ENCODE measurements at regions not wholly inside any gene's neighbourhood (a gene's known extent, or its start where the extent isn't known, plus 50 kb on each side); places are given as distances from the start of the nearest gene placed in this dataset.

DNA sequence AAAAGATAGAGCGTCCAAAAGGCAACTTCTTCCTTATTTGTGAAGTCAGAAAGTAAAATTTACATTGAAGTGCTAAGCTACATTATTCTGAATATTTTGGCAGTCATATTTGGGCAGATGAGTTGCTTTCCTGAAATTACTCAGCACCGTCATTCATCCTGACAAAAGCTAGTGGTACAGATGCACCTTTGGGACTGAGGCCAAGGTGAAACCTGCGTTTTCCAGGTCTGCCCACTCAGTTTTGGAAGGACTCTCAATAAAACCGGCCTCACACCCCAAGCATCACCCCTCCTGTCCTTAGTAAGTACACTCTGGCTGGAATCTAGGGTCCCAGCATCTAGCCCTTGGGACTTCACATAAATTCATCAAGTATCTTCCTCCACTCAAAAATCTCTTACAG is 187.5 kb downstream of the TM9SF2 start:
- Mint-ChIP-seq H3K36me3 (ENCODE audit: insufficient read depth) (no peaks in the 10 kb centered on the region), H3K27ac (no peak overlapping the region), H3K9me3 (ENCODE audit: low read depth) (no peaks in the 10 kb centered on the region), H3K4me3 (ENCODE audit: low read depth) (no peak overlapping the region), H3K27me3 (peaks cover 80% of the 10 kb centered on the region), H3K4me1 (ENCODE audit: low read depth) (peaks cover 3% of the 10 kb centered on the region)
- no peak for DNase-seq (ENCODE audit: low spot score, unreplicated experiment)
- TF ChIP-seq, protein P1, sequence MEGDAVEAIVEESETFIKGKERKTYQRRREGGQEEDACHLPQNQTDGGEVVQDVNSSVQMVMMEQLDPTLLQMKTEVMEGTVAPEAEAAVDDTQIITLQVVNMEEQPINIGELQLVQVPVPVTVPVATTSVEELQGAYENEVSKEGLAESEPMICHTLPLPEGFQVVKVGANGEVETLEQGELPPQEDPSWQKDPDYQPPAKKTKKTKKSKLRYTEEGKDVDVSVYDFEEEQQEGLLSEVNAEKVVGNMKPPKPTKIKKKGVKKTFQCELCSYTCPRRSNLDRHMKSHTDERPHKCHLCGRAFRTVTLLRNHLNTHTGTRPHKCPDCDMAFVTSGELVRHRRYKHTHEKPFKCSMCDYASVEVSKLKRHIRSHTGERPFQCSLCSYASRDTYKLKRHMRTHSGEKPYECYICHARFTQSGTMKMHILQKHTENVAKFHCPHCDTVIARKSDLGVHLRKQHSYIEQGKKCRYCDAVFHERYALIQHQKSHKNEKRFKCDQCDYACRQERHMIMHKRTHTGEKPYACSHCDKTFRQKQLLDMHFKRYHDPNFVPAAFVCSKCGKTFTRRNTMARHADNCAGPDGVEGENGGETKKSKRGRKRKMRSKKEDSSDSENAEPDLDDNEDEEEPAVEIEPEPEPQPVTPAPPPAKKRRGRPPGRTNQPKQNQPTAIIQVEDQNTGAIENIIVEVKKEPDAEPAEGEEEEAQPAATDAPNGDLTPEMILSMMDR (IDR thresholded peaks at IDR 0.05; ENCODE audit: unreplicated experiment): no peak

DNA sequence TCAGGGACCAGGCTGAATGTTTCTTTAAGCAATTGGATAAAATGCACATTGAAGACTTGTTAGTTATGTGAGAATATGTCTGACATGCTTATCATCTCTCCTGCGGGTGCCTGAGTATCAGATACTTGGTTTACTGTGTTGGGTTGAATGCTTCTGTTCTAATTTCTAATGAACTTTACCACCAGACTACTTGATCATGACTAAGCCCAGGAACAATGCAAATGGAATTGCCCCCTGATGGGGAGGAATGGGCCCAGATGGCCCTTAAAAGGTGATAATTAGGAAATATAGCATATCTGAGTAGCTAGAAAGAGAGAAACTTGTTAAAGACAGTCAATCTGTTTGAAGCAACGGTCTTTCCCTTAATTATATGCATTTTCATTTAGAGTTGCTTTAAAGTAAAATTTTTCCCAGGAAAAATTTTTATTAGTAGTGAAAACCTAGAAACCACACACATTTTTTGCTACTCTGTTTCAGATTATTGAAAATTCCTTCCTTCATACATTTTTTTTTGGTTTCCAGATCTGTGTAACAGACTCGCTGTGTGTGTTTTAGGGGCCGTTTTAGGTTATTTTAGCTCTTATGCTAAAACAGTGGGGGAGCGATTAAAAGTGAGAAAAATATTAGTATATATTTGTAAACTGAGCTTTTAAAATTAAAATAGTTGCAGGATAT is 186.6 kb downstream of the TM9SF2 start:
- H3K9me3 Mint-ChIP-seq (ENCODE audit: low read depth): no peaks in the 10 kb centered on the region
- no peak for DNase-seq (ENCODE audit: low spot score, unreplicated experiment)
- H3K27me3 Mint-ChIP-seq: peaks cover 71% of the 10 kb centered on the region
- no peak overlapping the region for H3K4me3 Mint-ChIP-seq (ENCODE audit: low read depth)
- H3K27ac Mint-ChIP-seq: no peak overlapping the region
- peaks cover 3% of the 10 kb centered on the region for H3K4me1 Mint-ChIP-seq (ENCODE audit: low read depth)
- TF ChIP-seq, protein P1 (IDR thresholded peaks at IDR 0.05; ENCODE audit: unreplicated experiment): no peak
- H3K36me3 Mint-ChIP-seq (ENCODE audit: insufficient read depth): no peaks in the 10 kb centered on the region

DNA sequence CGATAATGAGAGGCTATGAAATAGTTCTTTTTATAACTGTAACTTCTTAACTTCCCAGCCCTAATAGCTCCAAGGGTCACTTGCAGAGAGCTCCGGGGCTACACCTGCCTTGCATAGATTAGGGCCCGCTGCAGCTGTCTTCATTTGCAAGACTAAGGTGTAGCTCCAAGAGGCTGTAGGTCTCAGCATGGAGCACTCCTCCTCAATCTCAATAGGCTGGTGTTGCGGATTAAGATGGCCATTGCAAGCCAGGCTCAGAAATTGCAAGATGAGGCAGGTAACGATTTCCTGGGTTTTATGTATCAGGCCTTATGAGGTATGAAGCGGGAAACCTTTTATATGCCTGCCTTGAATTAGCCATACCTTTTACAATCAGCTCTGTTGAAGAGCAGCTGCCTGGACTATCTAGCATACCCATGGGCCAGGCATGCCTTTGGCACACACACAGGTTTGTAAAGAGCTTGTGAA is 185.7 kb downstream of the TM9SF2 start:
- Mint-ChIP-seq H3K27me3 (peaks cover 62% of the 10 kb centered on the region), H3K4me3 (ENCODE audit: low read depth) (no peak overlapping the region), H3K4me1 (ENCODE audit: low read depth) (peaks cover 3% of the 10 kb centered on the region), H3K9me3 (ENCODE audit: low read depth) (no peaks in the 10 kb centered on the region), H3K36me3 (ENCODE audit: insufficient read depth) (no peaks in the 10 kb centered on the region), H3K27ac (no peak overlapping the region)
- no peak for DNase-seq (ENCODE audit: low spot score, unreplicated experiment)
- TF ChIP-seq, protein P1 (IDR thresholded peaks at IDR 0.05; ENCODE audit: unreplicated experiment): no peak

DNA sequence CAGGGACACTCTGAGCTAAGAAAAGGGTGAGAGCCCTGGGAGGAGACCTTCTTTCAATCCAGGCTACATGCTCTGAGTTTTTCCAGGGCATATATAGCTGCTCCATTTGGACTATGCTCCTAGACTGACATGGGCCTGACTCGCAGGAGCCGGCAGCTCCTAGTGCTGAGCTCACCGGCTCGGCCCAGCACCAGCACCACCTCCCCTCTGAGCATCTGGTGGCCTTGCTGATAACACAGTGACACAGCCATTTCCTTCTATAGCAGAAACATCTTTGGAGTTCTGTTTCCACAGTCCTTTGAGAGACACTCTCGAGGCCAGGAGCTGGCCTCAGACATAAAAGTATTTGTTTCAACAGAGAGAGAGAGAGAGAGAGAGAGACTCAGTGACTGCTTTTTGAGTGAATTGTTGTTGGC is 184.9 kb downstream of the TM9SF2 start:
- TF ChIP-seq, protein P1 (IDR thresholded peaks at IDR 0.05; ENCODE audit: unreplicated experiment): no peak
- Mint-ChIP-seq H3K27me3 (peaks cover 54% of the 10 kb centered on the region), H3K4me1 (ENCODE audit: low read depth) (peaks cover 3% of the 10 kb centered on the region), H3K9me3 (ENCODE audit: low read depth) (no peaks in the 10 kb centered on the region), H3K36me3 (ENCODE audit: insufficient read depth) (no peaks in the 10 kb centered on the region), H3K4me3 (ENCODE audit: low read depth) (no peak overlapping the region), H3K27ac (no peak overlapping the region)
- no peak for DNase-seq (ENCODE audit: low spot score, unreplicated experiment)

DNA sequence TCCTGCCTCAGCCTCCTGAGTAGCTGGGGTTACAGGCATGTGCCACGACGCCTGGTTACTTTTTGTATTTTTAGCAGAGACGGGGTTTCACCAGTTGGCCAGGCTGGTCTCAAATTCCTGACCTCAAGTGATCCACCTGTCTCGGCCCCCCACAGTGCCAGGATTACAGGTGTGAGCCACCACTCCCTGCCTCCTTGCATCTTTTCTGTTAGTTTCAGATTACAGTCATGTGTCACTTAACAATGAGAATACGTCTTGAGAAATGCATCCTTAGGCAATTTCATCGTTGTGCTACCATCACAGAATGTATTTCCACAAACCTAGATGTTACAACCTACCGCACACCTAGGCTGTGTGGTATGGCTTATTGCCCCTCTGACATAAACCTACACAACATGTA is 180.4 kb downstream of the TM9SF2 start:
- no peak overlapping the region for H3K27ac Mint-ChIP-seq
- H3K36me3 Mint-ChIP-seq (ENCODE audit: insufficient read depth): no peaks in the 10 kb centered on the region
- H3K4me3 Mint-ChIP-seq (ENCODE audit: low read depth): no peak overlapping the region
- DNase-seq (ENCODE audit: low spot score, unreplicated experiment): no peak
- H3K27me3 Mint-ChIP-seq: peaks cover 16% of the 10 kb centered on the region
- peaks cover 2% of the 10 kb centered on the region for H3K4me1 Mint-ChIP-seq (ENCODE audit: low read depth)
- H3K9me3 Mint-ChIP-seq (ENCODE audit: low read depth): no peaks in the 10 kb centered on the region
- TF ChIP-seq, protein P1 (IDR thresholded peaks at IDR 0.05; ENCODE audit: unreplicated experiment): no peak
